ENCODE measurements at regions not wholly inside any gene's neighbourhood (a gene's known extent, or its start where the extent isn't known, plus 50 kb on each side); places are given as distances from the start of the nearest gene placed in this dataset.

GRCh38 chr12:89775986-89776365, 67.3 kb upstream of the ATP2B1 start:
- TF ChIP-seq EP300 (IDR thresholded peaks at IDR 0.05; ENCODE audit: borderline replicate concordance in 1 of 2, control insufficient read depth in 1 of 2, low read depth in 2 of 2, low read length in 2 of 2) (no peak), YY1 (IDR thresholded peaks at IDR 0.05; ENCODE audit: low read depth, low read length) (no peak), SIX5 (IDR thresholded peaks at IDR 0.05; ENCODE audit: low read depth, low read length, severe bottlenecking) (no peak), EZH2 (IDR thresholded peaks at IDR 0.05; ENCODE audit: borderline replicate concordance, control insufficient read depth, low read depth, low read length) (no peak), PML (IDR thresholded peaks at IDR 0.05; ENCODE audit: low read length) (no peak), POLR2A (IDR thresholded peaks at IDR 0.05; ENCODE audit: low read depth, low read length) (no peak), JUNB (IDR thresholded peaks at IDR 0.05) (no peak), CHD2 (IDR thresholded peaks at IDR 0.05; ENCODE audit: borderline replicate concordance, low read depth, low read length) (no peak), CHD4 (IDR thresholded peaks at IDR 0.05) (no peak)
- TF ChIP-seq, protein P1, sequence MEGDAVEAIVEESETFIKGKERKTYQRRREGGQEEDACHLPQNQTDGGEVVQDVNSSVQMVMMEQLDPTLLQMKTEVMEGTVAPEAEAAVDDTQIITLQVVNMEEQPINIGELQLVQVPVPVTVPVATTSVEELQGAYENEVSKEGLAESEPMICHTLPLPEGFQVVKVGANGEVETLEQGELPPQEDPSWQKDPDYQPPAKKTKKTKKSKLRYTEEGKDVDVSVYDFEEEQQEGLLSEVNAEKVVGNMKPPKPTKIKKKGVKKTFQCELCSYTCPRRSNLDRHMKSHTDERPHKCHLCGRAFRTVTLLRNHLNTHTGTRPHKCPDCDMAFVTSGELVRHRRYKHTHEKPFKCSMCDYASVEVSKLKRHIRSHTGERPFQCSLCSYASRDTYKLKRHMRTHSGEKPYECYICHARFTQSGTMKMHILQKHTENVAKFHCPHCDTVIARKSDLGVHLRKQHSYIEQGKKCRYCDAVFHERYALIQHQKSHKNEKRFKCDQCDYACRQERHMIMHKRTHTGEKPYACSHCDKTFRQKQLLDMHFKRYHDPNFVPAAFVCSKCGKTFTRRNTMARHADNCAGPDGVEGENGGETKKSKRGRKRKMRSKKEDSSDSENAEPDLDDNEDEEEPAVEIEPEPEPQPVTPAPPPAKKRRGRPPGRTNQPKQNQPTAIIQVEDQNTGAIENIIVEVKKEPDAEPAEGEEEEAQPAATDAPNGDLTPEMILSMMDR (IDR thresholded peaks at IDR 0.05 in 2 of 3, conservative IDR thresholded peaks at IDR 0.05 in 1 of 3; ENCODE audit: control insufficient read depth in 2 of 3, extremely low read depth in 1 of 3, insufficient read depth in 1 of 3, low read depth in 3 of 3, low read length in 3 of 3): no peak
- TF ChIP-seq, protein P2, sequence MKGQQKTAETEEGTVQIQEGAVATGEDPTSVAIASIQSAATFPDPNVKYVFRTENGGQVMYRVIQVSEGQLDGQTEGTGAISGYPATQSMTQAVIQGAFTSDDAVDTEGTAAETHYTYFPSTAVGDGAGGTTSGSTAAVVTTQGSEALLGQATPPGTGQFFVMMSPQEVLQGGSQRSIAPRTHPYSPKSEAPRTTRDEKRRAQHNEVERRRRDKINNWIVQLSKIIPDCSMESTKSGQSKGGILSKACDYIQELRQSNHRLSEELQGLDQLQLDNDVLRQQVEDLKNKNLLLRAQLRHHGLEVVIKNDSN (IDR thresholded peaks at IDR 0.05; ENCODE audit: borderline replicate concordance, extremely low read length, insufficient read depth, low read depth, low read length): no peak

Data from GM12878 (cell line).